H1 (cell line): ENCODE measurements at regions not wholly inside any gene's neighbourhood (a gene's known extent, or its start where the extent isn't known, plus 50 kb on each side); places are given as distances from the start of the nearest gene placed in this dataset.

ENCODE experiments used
- EGR1 ChIP-seq: IDR thresholded peaks from 2 replicates; pipeline ENCODE4 v1.6.1; 2011; ENCODE audit warnings: low read depth, low read length, borderline replicate concordance
- RXRA ChIP-seq: IDR thresholded peaks from 2 replicates; pipeline ENCODE4 v1.6.1; 2011; ENCODE audit warnings: low read depth, mild to moderate bottlenecking, low read length, moderate library complexity; ENCODE audit not compliant: insufficient read depth
- TF ChIP-seq, protein P1 (sequence below): IDR thresholded peaks from 2 replicates; pipeline ENCODE4 v1.6.1; 2012; ENCODE audit warnings: low read length, inconsistent platforms

DNA sequence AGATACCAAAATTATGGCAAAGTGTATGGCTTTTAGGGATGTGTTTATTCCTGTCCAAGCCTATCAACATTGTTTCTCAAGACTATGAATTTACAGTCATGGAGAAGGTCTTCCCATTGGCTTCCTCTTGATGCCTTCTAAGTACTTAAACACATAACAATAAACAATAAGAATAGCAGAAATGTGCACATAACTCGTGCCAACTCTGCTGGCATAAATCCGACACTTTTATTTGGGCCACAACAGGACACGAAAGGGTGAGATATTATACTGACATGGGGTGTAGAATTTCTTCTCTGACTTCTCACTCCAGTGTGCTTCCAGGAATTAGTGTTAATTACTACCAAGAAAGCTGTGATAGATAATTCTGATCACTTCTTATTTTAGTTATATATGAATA, 695.9 kb upstream of the SLC35B3 start (continued):
- TF ChIP-seq, protein P1, sequence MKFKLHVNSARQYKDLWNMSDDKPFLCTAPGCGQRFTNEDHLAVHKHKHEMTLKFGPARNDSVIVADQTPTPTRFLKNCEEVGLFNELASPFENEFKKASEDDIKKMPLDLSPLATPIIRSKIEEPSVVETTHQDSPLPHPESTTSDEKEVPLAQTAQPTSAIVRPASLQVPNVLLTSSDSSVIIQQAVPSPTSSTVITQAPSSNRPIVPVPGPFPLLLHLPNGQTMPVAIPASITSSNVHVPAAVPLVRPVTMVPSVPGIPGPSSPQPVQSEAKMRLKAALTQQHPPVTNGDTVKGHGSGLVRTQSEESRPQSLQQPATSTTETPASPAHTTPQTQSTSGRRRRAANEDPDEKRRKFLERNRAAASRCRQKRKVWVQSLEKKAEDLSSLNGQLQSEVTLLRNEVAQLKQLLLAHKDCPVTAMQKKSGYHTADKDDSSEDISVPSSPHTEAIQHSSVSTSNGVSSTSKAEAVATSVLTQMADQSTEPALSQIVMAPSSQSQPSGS, result no peak
- TF ChIP-seq RXRA, result no peak
- no peak for TF ChIP-seq EGR1
- TF ChIP-seq, all 59 proteins: peak for 0
